ENCODE measurements at regions not wholly inside any gene's neighbourhood (a gene's known extent, or its start where the extent isn't known, plus 50 kb on each side); places are given as distances from the start of the nearest gene placed in this dataset.

DNA sequence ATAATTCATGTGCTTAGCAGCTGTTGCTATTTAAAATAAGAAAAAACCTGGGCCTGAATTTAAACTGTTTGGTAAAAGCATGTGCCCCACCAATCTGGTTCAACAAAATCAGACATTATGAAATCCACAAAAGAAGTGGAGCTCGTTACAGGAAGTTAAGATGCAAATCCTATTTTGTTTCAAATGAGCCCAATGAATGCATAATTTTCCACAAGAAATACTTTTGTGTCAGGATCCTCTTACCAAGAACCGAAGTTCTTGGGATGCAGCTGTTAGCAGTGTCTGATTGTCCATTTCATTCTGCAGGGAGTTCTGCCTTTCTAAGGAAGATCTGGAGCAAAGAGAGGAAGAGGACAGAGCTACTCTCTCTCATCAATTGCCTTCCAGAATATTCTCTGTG lies 105.7 kb upstream of the RBBP6 start:
- no peak for DNase-seq (ENCODE audit: low spot score)
- Mint-ChIP-seq H3K4me3 (no peak overlapping the region), H3K36me3 (ENCODE audit: low read depth) (no peaks in the 10 kb centered on the region), H3K9me3 (no peaks in the 10 kb centered on the region), H3K4me1 (peaks cover 13% of the 10 kb centered on the region), H3K27ac (no peak overlapping the region), H3K27me3 (ENCODE audit: insufficient read depth, low read depth, poor library complexity) (no peaks in the 10 kb centered on the region)
- H3K36me3 ChIP-seq (ENCODE audit: insufficient read depth), result no peaks in the 10 kb centered on the region
- no peaks in the 10 kb centered on the region for H3K27me3 ChIP-seq (ENCODE audit: insufficient read depth)
- H3K9me2 ChIP-seq (ENCODE audit: insufficient read depth), result no peaks in the 10 kb centered on the region
- H3F3A ChIP-seq (replicated peaks; ENCODE audit: low read depth), result no peaks in the 10 kb centered on the region
- no peaks in the 10 kb centered on the region for H3K79me2 ChIP-seq (replicated peaks; ENCODE audit: insufficient read depth)
- H3K4me1 ChIP-seq (ENCODE audit: insufficient read depth), result peaks cover 22% of the 10 kb centered on the region
- no peak overlapping the region for H2AFZ ChIP-seq
- no peak overlapping the region for H3K4me2 ChIP-seq
- H3K27ac ChIP-seq (ENCODE audit: low read depth), result no peak overlapping the region
- TF ChIP-seq, protein P1, sequence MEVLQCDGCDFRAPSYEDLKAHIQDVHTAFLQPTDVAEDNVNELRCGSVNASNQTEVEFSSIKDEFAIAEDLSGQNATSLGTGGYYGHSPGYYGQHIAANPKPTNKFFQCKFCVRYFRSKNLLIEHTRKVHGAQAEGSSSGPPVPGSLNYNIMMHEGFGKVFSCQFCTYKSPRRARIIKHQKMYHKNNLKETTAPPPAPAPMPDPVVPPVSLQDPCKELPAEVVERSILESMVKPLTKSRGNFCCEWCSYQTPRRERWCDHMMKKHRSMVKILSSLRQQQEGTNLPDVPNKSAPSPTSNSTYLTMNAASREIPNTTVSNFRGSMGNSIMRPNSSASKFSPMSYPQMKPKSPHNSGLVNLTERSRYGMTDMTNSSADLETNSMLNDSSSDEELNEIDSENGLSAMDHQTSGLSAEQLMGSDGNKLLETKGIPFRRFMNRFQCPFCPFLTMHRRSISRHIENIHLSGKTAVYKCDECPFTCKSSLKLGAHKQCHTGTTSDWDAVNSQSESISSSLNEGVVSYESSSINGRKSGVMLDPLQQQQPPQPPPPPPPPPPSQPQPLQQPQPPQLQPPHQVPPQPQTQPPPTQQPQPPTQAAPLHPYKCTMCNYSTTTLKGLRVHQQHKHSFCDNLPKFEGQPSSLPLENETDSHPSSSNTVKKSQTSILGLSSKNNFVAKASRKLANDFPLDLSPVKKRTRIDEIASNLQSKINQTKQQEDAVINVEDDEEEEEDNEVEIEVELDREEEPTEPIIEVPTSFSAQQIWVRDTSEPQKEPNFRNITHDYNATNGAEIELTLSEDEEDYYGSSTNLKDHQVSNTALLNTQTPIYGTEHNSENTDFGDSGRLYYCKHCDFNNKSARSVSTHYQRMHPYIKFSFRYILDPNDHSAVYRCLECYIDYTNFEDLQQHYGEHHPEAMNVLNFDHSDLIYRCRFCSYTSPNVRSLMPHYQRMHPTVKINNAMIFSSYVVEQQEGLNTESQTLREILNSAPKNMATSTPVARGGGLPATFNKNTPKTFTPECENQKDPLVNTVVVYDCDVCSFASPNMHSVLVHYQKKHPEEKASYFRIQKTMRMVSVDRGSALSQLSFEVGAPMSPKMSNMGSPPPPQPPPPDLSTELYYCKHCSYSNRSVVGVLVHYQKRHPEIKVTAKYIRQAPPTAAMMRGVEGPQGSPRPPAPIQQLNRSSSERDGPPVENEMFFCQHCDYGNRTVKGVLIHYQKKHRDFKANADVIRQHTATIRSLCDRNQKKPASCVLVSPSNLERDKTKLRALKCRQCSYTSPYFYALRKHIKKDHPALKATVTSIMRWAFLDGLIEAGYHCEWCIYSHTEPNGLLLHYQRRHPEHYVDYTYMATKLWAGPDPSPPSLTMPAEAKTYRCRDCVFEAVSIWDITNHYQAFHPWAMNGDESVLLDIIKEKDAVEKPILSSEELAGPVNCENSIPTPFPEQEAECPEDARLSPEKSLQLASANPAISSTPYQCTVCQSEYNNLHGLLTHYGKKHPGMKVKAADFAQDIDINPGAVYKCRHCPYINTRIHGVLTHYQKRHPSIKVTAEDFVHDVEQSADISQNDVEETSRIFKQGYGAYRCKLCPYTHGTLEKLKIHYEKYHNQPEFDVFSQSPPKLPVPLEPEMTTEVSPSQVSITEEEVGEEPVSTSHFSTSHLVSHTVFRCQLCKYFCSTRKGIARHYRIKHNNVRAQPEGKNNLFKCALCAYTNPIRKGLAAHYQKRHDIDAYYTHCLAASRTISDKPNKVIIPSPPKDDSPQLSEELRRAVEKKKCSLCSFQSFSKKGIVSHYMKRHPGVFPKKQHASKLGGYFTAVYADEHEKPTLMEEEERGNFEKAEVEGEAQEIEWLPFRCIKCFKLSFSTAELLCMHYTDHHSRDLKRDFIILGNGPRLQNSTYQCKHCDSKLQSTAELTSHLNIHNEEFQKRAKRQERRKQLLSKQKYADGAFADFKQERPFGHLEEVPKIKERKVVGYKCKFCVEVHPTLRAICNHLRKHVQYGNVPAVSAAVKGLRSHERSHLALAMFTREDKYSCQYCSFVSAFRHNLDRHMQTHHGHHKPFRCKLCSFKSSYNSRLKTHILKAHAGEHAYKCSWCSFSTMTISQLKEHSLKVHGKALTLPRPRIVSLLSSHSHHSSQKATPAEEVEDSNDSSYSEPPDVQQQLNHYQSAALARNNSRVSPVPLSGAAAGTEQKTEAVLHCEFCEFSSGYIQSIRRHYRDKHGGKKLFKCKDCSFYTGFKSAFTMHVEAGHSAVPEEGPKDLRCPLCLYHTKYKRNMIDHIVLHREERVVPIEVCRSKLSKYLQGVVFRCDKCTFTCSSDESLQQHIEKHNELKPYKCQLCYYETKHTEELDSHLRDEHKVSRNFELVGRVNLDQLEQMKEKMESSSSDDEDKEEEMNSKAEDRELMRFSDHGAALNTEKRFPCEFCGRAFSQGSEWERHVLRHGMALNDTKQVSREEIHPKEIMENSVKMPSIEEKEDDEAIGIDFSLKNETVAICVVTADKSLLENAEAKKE (CRISPR knock-in tag; IDR thresholded peaks at IDR 0.05), result no peak
- TF ChIP-seq NANOG (IDR thresholded peaks at IDR 0.05; ENCODE audit: borderline replicate concordance) (no peak), ZNF331 (CRISPR knock-in tag; IDR thresholded peaks at IDR 0.05; ENCODE audit: low read depth) (no peak), JUNB (IDR thresholded peaks at IDR 0.05; ENCODE audit: unreplicated experiment) (no peak), EZH2 (IDR thresholded peaks at IDR 0.05; ENCODE audit: low read depth, unreplicated experiment) (no peak), ETS1 (IDR thresholded peaks at IDR 0.05) (no peak), ZNF114 (CRISPR knock-in tag; IDR thresholded peaks at IDR 0.05) (no peak), STAT1 (IDR thresholded peaks at IDR 0.05; ENCODE audit: unreplicated experiment) (no peak), EZH2phosphoT487 (IDR thresholded peaks at IDR 0.05; ENCODE audit: unreplicated experiment) (no peak), CREB1 (CRISPR knock-in tag; IDR thresholded peaks at IDR 0.05; ENCODE audit: low read depth) (no peak), POLR2AphosphoS5 (IDR thresholded peaks at IDR 0.05; ENCODE audit: low read depth) (no peak)
- TF ChIP-seq, protein P2, sequence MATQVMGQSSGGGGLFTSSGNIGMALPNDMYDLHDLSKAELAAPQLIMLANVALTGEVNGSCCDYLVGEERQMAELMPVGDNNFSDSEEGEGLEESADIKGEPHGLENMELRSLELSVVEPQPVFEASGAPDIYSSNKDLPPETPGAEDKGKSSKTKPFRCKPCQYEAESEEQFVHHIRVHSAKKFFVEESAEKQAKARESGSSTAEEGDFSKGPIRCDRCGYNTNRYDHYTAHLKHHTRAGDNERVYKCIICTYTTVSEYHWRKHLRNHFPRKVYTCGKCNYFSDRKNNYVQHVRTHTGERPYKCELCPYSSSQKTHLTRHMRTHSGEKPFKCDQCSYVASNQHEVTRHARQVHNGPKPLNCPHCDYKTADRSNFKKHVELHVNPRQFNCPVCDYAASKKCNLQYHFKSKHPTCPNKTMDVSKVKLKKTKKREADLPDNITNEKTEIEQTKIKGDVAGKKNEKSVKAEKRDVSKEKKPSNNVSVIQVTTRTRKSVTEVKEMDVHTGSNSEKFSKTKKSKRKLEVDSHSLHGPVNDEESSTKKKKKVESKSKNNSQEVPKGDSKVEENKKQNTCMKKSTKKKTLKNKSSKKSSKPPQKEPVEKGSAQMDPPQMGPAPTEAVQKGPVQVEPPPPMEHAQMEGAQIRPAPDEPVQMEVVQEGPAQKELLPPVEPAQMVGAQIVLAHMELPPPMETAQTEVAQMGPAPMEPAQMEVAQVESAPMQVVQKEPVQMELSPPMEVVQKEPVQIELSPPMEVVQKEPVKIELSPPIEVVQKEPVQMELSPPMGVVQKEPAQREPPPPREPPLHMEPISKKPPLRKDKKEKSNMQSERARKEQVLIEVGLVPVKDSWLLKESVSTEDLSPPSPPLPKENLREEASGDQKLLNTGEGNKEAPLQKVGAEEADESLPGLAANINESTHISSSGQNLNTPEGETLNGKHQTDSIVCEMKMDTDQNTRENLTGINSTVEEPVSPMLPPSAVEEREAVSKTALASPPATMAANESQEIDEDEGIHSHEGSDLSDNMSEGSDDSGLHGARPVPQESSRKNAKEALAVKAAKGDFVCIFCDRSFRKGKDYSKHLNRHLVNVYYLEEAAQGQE (IDR thresholded peaks at IDR 0.05; ENCODE audit: unreplicated experiment), result no peak
- TF ChIP-seq, protein P3, sequence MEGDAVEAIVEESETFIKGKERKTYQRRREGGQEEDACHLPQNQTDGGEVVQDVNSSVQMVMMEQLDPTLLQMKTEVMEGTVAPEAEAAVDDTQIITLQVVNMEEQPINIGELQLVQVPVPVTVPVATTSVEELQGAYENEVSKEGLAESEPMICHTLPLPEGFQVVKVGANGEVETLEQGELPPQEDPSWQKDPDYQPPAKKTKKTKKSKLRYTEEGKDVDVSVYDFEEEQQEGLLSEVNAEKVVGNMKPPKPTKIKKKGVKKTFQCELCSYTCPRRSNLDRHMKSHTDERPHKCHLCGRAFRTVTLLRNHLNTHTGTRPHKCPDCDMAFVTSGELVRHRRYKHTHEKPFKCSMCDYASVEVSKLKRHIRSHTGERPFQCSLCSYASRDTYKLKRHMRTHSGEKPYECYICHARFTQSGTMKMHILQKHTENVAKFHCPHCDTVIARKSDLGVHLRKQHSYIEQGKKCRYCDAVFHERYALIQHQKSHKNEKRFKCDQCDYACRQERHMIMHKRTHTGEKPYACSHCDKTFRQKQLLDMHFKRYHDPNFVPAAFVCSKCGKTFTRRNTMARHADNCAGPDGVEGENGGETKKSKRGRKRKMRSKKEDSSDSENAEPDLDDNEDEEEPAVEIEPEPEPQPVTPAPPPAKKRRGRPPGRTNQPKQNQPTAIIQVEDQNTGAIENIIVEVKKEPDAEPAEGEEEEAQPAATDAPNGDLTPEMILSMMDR (conservative IDR thresholded peaks at IDR 0.05; ENCODE audit: low read depth in 2 of 2), result no peak
- H3K4me3 ChIP-seq, result no peak overlapping the region
- no peak for ATAC-seq
- H4K20me1 ChIP-seq (replicated peaks; ENCODE audit: insufficient read depth), result no peaks in the 10 kb centered on the region
